Stimulated activated CD8-positive, alpha-beta memory T cell treated with anti-CD3 and anti-CD28 coated beads, Interleukin-4, amount 100 ng/mL, for 48 hours (primary cell): ENCODE measurements at regions not wholly inside any gene's neighbourhood (a gene's known extent, or its start where the extent isn't known, plus 50 kb on each side); places are given as distances from the start of the nearest gene placed in this dataset.
"Not testable (repeated sequence)": the region's sequence is repeated elsewhere in the genome, so short reads cannot be mapped to it uniquely, and the experiment has no call there.

ENCODE experiments used
- DNase-seq: peaks from one replicate; pipeline ENCODE4 v3.0.0-alpha.2; 2020

GRCh38 chr4:12140864-12141263 lies 712.2 kb upstream of the HS3ST1 start:
- no peak for DNase-seq

GRCh38 chr4:12139296-12139695 lies 710.6 kb upstream of the HS3ST1 start:
- DNase-seq: no peak

GRCh38 chr4:12138488-12138887 lies 709.8 kb upstream of the HS3ST1 start:
- DNase-seq: no peak

GRCh38 chr4:12137575-12137974 lies 708.9 kb upstream of the HS3ST1 start:
- DNase-seq: no peak

- no peak for DNase-seq
Observed at GRCh38 chr4:12126474-12126873, 697.8 kb upstream of the HS3ST1 start.

GRCh38 chr4:12124138-12124537 lies 695.4 kb upstream of the HS3ST1 start:
- DNase-seq: no peak

GRCh38 chr4:12123707-12124106 lies 695.0 kb upstream of the HS3ST1 start:
- no peak for DNase-seq

GRCh38 chr4:12122316-12122715 lies 693.6 kb upstream of the HS3ST1 start:
- DNase-seq: no peak

- no peak for DNase-seq
Observed at GRCh38 chr4:12120968-12121367, 692.3 kb upstream of the HS3ST1 start.

- DNase-seq: no peak
Observed at GRCh38 chr4:12118651-12119213, 690.0 kb upstream of the HS3ST1 start.

- no peak for DNase-seq
Observed at GRCh38 chr4:12116009-12116552, 687.4 kb upstream of the HS3ST1 start.

- DNase-seq: no peak
Observed at GRCh38 chr4:12110627-12111026, 681.9 kb upstream of the HS3ST1 start.

GRCh38 chr4:12109056-12109455 lies 680.4 kb upstream of the HS3ST1 start:
- DNase-seq: not testable (repeated sequence)

GRCh38 chr4:12105519-12105918 lies 676.8 kb upstream of the HS3ST1 start:
- DNase-seq: no peak

- not testable (repeated sequence) for DNase-seq
Observed at GRCh38 chr4:12089920-12090319, 661.2 kb upstream of the HS3ST1 start.

GRCh38 chr4:12084690-12085089 lies 656.0 kb upstream of the HS3ST1 start:
- no peak for DNase-seq

GRCh38 chr4:12071316-12071715 lies 642.6 kb upstream of the HS3ST1 start:
- DNase-seq: no peak

- no peak for DNase-seq
Observed at GRCh38 chr4:12053966-12054365, 625.3 kb upstream of the HS3ST1 start.

- no peak for DNase-seq
Observed at GRCh38 chr4:12053556-12053955, 624.9 kb upstream of the HS3ST1 start.

- no peak for DNase-seq
Observed at GRCh38 chr4:12050357-12050756, 621.7 kb upstream of the HS3ST1 start.

GRCh38 chr4:12042818-12043217 lies 614.1 kb upstream of the HS3ST1 start:
- no peak for DNase-seq

- no peak for DNase-seq
Observed at GRCh38 chr4:12041828-12042227, 613.1 kb upstream of the HS3ST1 start.

- DNase-seq: no peak
Observed at GRCh38 chr4:12036450-12036849, 607.8 kb upstream of the HS3ST1 start.

- no peak for DNase-seq
Observed at GRCh38 chr4:12028258-12028657, 599.6 kb upstream of the HS3ST1 start.

- DNase-seq: no peak
Observed at GRCh38 chr4:12022409-12022808, 593.7 kb upstream of the HS3ST1 start.
